Adipocyte (in vitro differentiated cells): ENCODE measurements at regions not wholly inside any gene's neighbourhood (a gene's known extent, or its start where the extent isn't known, plus 50 kb on each side); places are given as distances from the start of the nearest gene placed in this dataset.

Experiments
- DNase-seq: peaks from one replicate; pipeline ENCODE4 v3.0.0-alpha.2; 2015; ENCODE audit warnings: low read depth
- H3K27me3 ChIP-seq: replicated peaks from 2 replicates; pipeline ENCODE4 v1.7.0; 2013; ENCODE audit warnings: mild to moderate bottlenecking, low read length, moderate library complexity; ENCODE audit not compliant: control insufficient read depth, insufficient read depth
- H3K36me3 ChIP-seq: 2 replicates; pipeline ENCODE4 v1.7.0; 2013; ENCODE audit warnings: low read length, mild to moderate bottlenecking, moderate library complexity; ENCODE audit not compliant: control insufficient read depth, insufficient read depth, severe bottlenecking
- H3K4me1 ChIP-seq: 2 replicates; pipeline ENCODE4 v1.7.0; 2013; ENCODE audit warnings: mild to moderate bottlenecking, low read length, moderate library complexity; ENCODE audit not compliant: control insufficient read depth, insufficient read depth
- H3K4me3 ChIP-seq: 2 replicates; pipeline ENCODE4 v1.7.0; 2013; ENCODE audit warnings: mild to moderate bottlenecking, low read length, moderate library complexity
- H3K9ac ChIP-seq: 2 replicates; pipeline ENCODE4 v1.7.0; 2013; ENCODE audit warnings: mild to moderate bottlenecking, low read length, moderate library complexity
- H3K9me3 ChIP-seq: 2 replicates; pipeline ENCODE4 v1.7.0; 2013; ENCODE audit warnings: mild to moderate bottlenecking, low read length, moderate library complexity; ENCODE audit not compliant: control insufficient read depth

DNA sequence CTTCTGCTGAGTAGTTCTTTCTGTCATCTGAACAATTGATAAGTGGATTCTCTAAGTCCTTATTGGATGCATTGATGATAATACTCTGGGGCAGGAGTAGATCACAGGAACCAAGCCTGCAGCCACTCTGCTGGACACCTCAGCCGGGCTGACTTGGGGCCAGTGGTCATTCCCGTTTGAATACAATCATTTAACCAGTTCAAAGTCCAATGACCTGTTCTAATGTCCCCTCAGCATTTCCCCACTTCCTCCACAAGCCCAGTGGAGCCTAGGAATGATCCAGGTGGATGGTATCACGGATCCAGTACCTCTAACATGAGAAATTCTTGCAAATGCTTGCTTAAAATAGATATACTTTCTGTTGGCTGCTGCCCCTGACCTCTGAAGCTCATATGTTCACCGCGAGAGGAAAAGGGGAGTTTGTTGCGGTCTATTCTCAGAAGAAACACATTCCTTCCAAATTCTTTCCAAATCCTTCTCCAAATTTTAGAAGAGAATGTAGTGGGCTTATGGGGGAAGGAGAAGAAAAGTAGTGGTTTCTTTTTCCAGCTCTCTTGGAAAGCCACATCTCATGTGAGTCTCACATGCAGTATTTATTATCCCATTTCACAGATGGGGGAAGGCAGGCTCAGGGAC is 170.9 kb downstream of the INHBB start:
- H3K9me3 ChIP-seq = no peaks in the 10 kb centered on the region
- H3K27me3 ChIP-seq = peaks cover 19% of the 10 kb centered on the region
- H3K4me3 ChIP-seq = no peak overlapping the region
- H3K36me3 ChIP-seq = no peaks in the 10 kb centered on the region
- peaks cover 19% of the 10 kb centered on the region for H3K4me1 ChIP-seq
- peak; percentile 52 for DNase-seq
- no peak overlapping the region for H3K9ac ChIP-seq

DNA sequence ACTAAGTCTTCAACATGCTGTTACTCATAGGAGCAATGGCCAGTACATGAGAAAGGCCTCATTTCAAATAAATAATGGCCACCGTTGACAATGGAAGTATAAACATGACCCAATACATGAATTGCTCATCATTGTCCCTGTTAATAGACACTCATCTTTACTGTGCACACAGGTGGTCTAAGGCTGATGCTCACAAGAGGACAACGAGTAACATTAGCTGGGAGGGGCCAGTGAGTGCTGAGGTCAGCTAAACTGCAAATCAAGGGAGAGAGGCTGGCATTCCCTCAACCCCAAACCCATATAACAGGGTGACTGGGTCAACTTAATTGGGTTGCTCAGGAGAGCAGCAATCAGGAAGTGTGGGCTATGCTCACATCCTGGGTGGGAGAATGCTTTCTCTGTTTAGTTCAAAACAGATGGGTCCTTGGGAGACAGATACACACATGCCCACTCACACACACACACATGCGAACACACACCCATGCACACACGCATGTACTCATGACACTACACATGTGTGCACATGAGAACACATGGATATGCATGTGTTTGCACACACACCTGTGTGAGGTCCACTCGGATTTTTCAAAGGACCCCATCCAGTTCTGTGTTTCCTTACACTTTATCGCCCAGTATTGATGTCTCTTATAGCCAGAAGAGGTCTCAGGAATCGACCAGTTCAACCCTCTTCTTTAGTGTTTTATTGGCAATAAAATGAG is 172.0 kb downstream of the INHBB start:
- peaks cover 15% of the 10 kb centered on the region for H3K4me1 ChIP-seq
- peaks cover 23% of the 10 kb centered on the region for H3K27me3 ChIP-seq
- no peak for DNase-seq
- no peaks in the 10 kb centered on the region for H3K9me3 ChIP-seq
- no peak overlapping the region for H3K9ac ChIP-seq
- no peaks in the 10 kb centered on the region for H3K36me3 ChIP-seq
- H3K4me3 ChIP-seq = no peak overlapping the region

DNA sequence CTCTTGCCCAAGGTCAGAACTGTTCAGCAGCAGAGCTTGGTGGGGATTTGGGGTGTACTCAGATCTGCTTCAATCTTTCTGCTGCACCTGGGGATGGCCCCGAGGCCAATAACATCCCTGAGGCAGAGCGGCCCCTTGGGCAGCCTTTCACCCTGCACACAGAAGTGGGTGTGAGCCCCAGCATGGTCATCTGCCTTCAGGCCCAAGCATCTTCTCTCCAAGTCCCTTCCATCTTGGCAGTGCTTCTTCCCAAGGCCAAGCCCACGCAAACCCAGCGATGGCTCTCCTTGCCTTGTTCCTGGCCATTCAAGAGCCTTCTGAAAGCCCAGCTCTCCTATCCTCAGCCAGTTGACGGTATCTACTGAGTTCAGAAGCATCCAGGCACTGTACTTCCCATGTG is 172.9 kb downstream of the INHBB start:
- Histone ChIP-seq H3K27me3 (peaks cover 32% of the 10 kb centered on the region), H3K9ac (no peak overlapping the region), H3K36me3 (no peaks in the 10 kb centered on the region), H3K9me3 (no peaks in the 10 kb centered on the region), H3K4me1 (peaks cover 15% of the 10 kb centered on the region), H3K4me3 (no peak overlapping the region)
- DNase-seq = no peak

DNA sequence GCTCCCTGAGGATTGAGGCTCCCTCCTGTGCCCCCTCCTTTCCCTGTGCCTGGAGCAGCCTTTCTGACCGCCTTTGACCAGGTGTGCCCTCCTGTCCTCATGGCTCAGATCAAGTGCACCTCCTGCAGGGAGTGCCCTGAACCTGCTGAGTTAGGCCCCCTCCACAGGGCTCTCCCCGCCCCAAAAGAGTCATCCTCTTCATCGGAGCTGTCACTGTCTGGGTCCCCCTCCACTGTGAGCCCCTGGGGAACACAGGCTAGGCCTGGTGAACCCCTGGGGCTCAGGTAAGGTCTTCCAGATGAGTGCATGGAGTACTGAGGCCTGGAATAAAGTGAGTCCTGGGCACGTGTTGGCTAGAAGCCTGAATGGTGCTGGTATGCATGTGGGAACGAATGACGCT is 173.5 kb downstream of the INHBB start:
- H3K27me3 ChIP-seq = peaks cover 37% of the 10 kb centered on the region

DNA sequence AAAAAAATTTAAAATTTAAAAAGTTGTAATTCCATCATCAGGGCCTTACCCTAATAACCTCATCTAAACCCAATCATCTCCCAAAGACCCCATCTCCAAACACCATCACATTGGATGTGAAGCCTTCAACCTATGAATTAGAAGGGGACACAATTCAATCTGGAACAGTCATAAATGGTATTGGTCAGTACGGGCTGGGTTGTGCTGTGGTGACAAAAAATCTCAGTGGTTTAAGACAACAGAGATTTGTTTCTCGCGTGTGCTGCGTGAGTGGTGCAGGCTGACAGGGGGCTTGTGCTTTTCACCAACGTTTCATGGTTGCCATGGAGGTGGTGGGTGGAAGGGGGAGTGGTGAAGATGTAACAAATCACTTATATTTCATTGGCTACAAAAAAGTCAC is 174.5 kb downstream of the INHBB start:
- H3K4me1 ChIP-seq = peaks cover 23% of the 10 kb centered on the region
- no peak for DNase-seq
- no peaks in the 10 kb centered on the region for H3K9me3 ChIP-seq
- no peaks in the 10 kb centered on the region for H3K36me3 ChIP-seq
- no peak overlapping the region for H3K9ac ChIP-seq
- H3K4me3 ChIP-seq = no peak overlapping the region
- H3K27me3 ChIP-seq = peaks cover 37% of the 10 kb centered on the region

More for the DNA sequence above, 173.5 kb downstream of the INHBB start:
- no peak for DNase-seq
- Histone ChIP-seq H3K4me3 (no peak overlapping the region), H3K36me3 (no peaks in the 10 kb centered on the region), H3K9ac (no peak overlapping the region), H3K9me3 (no peaks in the 10 kb centered on the region), H3K4me1 (peaks cover 15% of the 10 kb centered on the region)

DNA sequence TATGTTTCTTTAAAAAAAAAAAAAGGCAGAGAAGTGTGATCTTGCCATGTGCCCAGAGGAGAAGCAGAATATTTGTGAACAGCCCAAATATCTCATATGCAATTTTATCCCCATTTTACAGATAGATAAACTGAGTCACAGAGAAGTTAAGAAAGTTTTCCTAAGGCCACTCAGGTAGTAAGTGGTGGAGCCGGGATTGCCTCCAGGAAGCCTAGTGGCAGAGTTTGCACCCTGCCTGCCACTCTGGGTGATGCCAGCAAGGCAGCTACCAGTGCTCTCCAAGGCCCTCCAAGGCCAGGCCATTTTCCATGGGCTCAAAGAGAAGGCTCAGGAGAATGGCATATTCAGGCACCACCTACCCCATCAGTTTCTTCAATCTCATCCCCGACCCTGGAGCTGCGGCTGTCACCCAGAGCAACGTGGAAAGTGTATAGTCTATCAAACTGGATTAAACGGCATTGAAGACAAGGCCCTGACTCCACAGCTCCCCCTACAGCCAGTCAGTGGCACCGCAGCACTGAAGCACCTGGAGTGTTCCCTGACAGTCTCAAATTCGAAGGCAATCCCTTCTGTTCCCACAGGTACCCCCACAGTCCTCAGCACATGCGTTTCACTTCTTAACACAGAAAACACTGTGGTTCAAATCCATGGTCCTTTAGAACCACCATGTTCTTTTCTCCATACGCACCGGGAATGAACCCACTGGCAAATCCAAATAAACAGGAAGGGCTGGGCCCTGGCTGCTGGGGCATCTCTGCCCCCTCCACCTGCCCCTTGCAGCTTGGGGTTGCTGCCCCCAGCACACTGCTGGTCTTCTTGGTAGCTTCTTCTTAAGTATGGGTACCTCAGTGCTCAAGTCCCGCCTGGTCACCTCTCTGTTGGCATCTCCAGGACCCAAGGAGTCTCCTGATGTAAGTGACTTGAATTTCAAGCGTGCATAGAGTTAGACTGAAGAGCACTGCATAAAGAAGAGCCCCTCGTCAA is 175.3 kb downstream of the INHBB start:
- no peaks in the 10 kb centered on the region for H3K9me3 ChIP-seq
- no peak overlapping the region for H3K4me3 ChIP-seq
- no peak overlapping the region for H3K9ac ChIP-seq
- peaks cover 28% of the 10 kb centered on the region for H3K4me1 ChIP-seq
- H3K36me3 ChIP-seq = no peaks in the 10 kb centered on the region
- H3K27me3 ChIP-seq = peaks cover 39% of the 10 kb centered on the region
- DNase-seq = peak; percentile 63

DNA sequence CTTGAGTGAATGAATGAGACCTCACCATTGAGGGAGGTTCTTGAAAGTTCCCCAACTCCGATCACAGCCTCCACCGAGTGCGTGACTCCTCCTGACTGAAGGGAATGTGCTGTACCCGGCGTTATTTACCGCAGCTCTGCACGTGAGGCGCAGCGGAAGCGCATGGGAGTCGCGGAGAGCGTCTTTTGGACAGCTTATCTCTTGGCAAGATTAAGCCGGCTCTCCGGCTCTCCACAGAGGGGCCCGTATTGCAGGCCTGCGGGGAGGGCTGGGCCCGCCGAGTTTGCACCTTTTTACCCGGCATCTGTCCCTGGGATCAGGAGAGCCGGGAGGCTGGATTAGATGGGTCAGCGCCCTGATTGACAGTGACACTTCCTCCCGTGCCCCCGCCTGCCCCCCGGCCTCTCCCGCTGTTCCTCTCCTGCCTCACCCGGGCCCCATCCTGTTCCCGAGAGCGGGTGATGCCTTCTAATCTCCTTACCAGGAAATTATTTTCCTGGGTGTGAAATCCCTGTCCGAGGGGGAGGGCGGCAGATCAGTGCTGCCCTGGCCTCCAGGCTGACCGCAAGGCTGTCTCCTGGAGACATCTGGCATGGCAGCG is 176.3 kb downstream of the INHBB start:
- Histone ChIP-seq H3K36me3 (no peaks in the 10 kb centered on the region), H3K9me3 (no peaks in the 10 kb centered on the region), H3K4me1 (peaks cover 22% of the 10 kb centered on the region), H3K9ac (no peak overlapping the region), H3K27me3 (peaks cover 47% of the 10 kb centered on the region), H3K4me3 (no peak overlapping the region)
- no peak for DNase-seq

DNA sequence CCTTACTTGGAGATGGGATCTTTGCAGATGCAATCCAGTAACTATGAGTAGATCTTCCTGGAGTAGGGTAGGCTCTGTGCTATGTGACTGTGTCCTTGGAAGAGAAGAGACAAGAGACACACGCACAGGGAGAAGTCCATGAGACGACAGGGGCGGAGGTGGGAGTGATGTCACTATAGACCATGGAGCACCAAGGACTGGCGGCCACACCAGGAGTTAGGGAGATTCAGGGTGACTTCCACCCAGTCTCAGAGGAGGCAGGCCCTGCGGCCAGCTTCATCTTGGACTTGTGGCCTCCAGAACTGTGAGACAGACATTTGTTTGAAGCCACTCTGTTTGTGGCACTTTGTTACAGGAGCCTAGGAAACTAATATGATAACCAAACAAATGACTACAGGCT is 177.8 kb downstream of the INHBB start:
- H3K9me3 ChIP-seq = no peaks in the 10 kb centered on the region
- peaks cover 33% of the 10 kb centered on the region for H3K4me1 ChIP-seq
- no peaks in the 10 kb centered on the region for H3K36me3 ChIP-seq
- H3K4me3 ChIP-seq = no peak overlapping the region
- peaks cover 47% of the 10 kb centered on the region for H3K27me3 ChIP-seq
- no peak for DNase-seq
- H3K9ac ChIP-seq = no peak overlapping the region

DNA sequence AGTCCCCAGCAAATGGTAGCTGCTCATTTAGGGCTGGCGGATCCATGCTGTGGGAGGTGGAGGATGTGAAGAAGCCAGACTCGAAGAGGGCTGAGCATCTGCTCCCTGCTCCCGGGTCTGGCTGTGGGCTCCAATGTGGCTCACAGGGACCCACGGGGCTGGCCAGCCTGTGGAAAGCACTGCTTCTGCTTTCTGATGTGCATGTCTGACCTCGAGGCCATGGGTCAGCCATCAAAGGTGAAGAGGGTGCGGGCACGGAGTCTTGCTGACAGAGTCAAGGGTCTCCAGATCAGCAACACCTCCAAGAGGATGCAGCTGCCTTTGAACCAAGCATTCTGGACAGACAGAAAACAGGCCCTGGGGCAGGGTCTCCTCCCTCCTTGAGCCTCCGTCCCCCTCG is 178.2 kb downstream of the INHBB start:
- Histone ChIP-seq H3K27me3 (peaks cover 45% of the 10 kb centered on the region), H3K4me3 (no peak overlapping the region), H3K9ac (no peak overlapping the region), H3K9me3 (no peaks in the 10 kb centered on the region), H3K4me1 (peaks cover 33% of the 10 kb centered on the region), H3K36me3 (no peaks in the 10 kb centered on the region)
- DNase-seq = no peak

DNA sequence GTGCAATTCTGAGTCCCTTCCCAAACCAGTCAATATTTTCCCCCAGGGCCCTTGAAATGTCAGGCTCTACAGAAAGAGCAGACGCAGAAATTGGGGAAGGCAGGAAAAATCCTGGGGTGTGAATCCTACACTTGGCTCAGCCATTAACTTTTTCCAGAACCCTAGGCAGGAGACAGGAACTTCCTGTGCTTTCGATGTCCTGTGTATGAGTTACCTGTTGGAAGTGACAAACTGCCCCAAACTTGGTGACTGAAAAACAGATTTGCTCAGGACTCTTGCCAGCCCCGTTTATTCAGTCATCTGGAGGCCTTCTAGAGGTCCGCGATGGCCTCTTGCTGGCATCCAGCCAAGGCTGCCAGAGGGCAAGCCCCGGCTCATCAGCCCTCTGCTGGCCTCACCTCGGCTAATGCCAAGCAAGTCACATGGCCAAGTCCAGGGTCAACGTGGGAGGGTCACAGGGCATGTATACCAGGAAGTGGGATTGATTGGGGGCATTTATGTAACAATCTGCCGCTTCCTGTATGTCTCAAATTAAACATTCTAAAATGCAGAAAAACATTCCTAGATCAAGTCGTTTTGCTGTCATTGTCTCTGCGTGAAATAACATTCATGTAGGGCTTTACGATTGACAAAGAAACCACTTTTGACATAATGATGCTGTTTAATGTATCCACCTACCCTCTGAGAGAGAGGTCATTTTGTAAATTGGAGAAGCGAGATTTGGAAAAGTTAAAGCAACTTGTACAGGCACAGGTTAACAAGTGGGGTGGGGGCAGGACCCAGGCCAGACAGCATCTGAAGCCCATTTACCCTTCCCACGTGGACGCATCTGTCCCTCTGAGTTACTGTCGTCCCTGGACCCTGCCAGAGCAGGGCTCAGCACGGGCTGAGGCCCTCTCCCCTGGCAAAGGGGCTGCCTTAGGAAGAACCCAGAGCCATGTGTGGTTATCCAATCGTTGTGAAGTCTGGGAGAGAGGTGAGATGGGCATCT is 179.4 kb downstream of the INHBB start:
- H3K9ac ChIP-seq = no peak overlapping the region
- DNase-seq = no peak
- no peaks in the 10 kb centered on the region for H3K36me3 ChIP-seq
- H3K4me3 ChIP-seq = no peak overlapping the region
- peaks cover 33% of the 10 kb centered on the region for H3K4me1 ChIP-seq
- peaks cover 39% of the 10 kb centered on the region for H3K27me3 ChIP-seq
- H3K9me3 ChIP-seq = peaks cover 3% of the 10 kb centered on the region
